PC-9 (cell line): ENCODE measurements at regions not wholly inside any gene's neighbourhood (a gene's known extent, or its start where the extent isn't known, plus 50 kb on each side); places are given as distances from the start of the nearest gene placed in this dataset.

Experiments
- BruUV-seq: library from RNA; stranded (reverse); fragments of 400-500 nt; replicated peaks from 2 replicates; lab custom pipeline; 2021; lab: Mats Ljungman, UMichigan
- CTCF ChIA-PET: fragments of 300-600 bp; sonication (Branson Sonifier 250); formaldehyde crosslinking; loops from one replicate; lab custom pipeline; 2022; ENCODE audit warnings: antibody characterized with exemption; lab: Charles Lee
- POLR2A ChIA-PET: fragments of 300-600 bp; sonication (Branson Sonifier 250); formaldehyde crosslinking; loops from one replicate; lab custom pipeline; 2022; ENCODE audit warnings: antibody characterized with exemption; ENCODE audit not compliant: unreplicated experiment; lab: Charles Lee
- DNase-seq, 2 experiments: peaks; one replicate each; pipeline versions ENCODE4 v3.0.0 to v3.0.0-alpha.2; 2015 to 2022; ENCODE audit warnings: mixed read lengths in 1 of 2
- H2AFZ ChIP-seq: fragments of 200-600 bp; sonication (generic); 2 replicates; pipeline ENCODE4 v1.8.1; 2017; ENCODE audit warnings: antibody characterized with exemption
- H3F3A ChIP-seq: fragments of 200-600 bp; sonication (generic); 2 replicates; pipeline ENCODE4 v1.8.1; 2017; ENCODE audit warnings: antibody characterized with exemption, mild to moderate bottlenecking, low read depth; ENCODE audit not compliant: insufficient read depth
- H3K27ac ChIP-seq: fragments of 200-600 bp; sonication (generic); 2 replicates; pipeline ENCODE4 v1.6.1; 2016; ENCODE audit warnings: mixed run types
- H3K27me3 ChIP-seq: fragments of 200-600 bp; sonication (generic); 2 replicates; pipeline ENCODE4 v1.6.1; 2016; ENCODE audit warnings: low read depth, mixed run types; ENCODE audit not compliant: insufficient read depth
- H3K36me3 ChIP-seq: fragments of 200-600 bp; sonication (generic); 2 replicates; pipeline ENCODE4 v1.6.1; 2016; ENCODE audit warnings: low read depth, mixed run types
- H3K4me1 ChIP-seq: fragments of 200-600 bp; sonication (generic); replicated peaks from 2 replicates; pipeline ENCODE4 v1.6.1; 2016; ENCODE audit warnings: mixed run types; ENCODE audit not compliant: insufficient read depth
- H3K4me2 ChIP-seq: fragments of 200-600 bp; sonication (generic); 2 replicates; pipeline ENCODE4 v1.6.1; 2017; ENCODE audit warnings: mixed run types
- H3K4me3 ChIP-seq: fragments of 200-600 bp; sonication (generic); 2 replicates; pipeline ENCODE4 v1.6.1; 2016; ENCODE audit warnings: mixed run types
- H3K79me2 ChIP-seq: fragments of 200-600 bp; sonication (generic); 2 replicates; pipeline ENCODE4 v1.6.1; 2017; ENCODE audit warnings: low read depth, mixed run types
- H3K9me2 ChIP-seq: fragments of 200-600 bp; sonication (generic); 2 replicates; pipeline ENCODE4 v1.8.1; 2017; ENCODE audit warnings: mild to moderate bottlenecking; ENCODE audit not compliant: insufficient read depth
- H3K9me3 ChIP-seq: fragments of 200-600 bp; sonication (generic); 2 replicates; pipeline ENCODE4 v1.8.1; 2016; ENCODE audit warnings: low read depth; ENCODE audit not compliant: insufficient read depth
- H4K20me1 ChIP-seq: fragments of 200-600 bp; sonication (generic); 2 replicates; pipeline ENCODE4 v1.8.1; 2017; ENCODE audit not compliant: insufficient read depth
- EZH2 ChIP-seq: fragments of 200-600 bp; sonication (generic); IDR thresholded peaks from 2 replicates; pipeline ENCODE4 v1.8.0; 2017; ENCODE audit warnings: antibody characterized with exemption, low read depth
- intact Hi-C: fragments of 100-400 bp; cut with micrococcal nuclease; formaldehyde crosslinking; loops from one replicate; pipeline ENCODE4 v1.10.0; 2022; ENCODE audit not compliant: unreplicated experiment
- TF ChIP-seq, protein P1 (sequence below): fragments of 200-600 bp; sonication (generic); conservative IDR thresholded peaks from 2 replicates; pipeline ENCODE4 v1.6.1; 2017; ENCODE audit warnings: mixed run types, antibody characterized with exemption, mild to moderate bottlenecking, moderate library complexity

DNA sequence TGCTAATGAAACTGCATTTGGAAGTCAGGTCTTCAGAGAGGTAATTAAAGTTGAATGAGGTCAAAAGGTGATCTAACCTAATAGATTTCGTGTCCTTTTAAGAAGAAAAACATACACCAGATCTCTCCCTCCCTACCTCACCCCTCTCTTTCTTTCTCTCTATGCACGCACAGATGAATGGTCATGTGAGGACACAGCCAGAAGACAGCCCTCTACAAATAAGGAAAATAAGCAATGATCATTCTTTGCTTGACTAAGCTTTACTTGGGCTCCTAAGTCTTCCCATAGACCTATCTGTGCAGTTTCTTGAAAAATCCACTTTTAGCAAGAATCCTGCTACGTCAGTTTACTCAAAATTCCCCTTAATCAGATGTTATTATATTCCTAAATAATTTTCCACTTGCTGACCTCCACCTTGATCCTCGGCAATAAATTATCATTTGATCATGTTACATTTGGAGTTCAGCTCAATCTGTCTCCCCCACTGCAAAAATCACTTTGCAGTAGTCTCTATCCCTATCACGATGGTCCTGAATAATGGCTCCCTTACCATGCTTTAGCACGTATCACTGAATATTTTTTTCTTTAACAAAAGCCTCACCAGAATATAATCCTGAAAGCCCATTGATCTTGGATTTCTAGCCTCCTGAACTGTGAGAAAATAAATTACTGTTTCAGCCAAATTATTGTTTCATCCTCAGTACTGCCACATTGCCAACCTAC is 527.3 kb downstream of the GABRG1 start:
- no peak for TF ChIP-seq EZH2
- TF ChIP-seq, protein P1, sequence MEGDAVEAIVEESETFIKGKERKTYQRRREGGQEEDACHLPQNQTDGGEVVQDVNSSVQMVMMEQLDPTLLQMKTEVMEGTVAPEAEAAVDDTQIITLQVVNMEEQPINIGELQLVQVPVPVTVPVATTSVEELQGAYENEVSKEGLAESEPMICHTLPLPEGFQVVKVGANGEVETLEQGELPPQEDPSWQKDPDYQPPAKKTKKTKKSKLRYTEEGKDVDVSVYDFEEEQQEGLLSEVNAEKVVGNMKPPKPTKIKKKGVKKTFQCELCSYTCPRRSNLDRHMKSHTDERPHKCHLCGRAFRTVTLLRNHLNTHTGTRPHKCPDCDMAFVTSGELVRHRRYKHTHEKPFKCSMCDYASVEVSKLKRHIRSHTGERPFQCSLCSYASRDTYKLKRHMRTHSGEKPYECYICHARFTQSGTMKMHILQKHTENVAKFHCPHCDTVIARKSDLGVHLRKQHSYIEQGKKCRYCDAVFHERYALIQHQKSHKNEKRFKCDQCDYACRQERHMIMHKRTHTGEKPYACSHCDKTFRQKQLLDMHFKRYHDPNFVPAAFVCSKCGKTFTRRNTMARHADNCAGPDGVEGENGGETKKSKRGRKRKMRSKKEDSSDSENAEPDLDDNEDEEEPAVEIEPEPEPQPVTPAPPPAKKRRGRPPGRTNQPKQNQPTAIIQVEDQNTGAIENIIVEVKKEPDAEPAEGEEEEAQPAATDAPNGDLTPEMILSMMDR: no peak
- BruUV-seq: no TSS peak

DNA sequence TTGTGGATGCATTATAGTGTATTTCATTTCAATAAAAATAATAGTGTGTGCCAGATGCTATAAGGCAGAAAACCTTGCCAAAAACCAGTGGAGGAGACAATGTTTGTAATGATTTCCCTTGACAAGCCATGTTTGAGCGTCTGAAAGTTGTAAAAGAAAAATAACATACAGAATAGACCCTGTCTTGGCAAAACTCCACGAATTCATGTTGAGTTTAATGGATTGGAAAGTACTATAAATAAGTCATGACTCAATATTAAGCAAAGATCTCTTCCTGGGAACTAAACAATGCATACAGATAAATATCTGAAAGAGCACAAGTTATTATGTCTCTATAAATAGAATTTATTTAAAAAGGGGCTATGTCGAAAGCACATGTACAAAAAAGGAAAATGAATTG is 543.5 kb downstream of the GABRG1 start:
- Histone ChIP-seq H3K79me2 (no peaks in the 10 kb centered on the region), H2AFZ (no peak overlapping the region), H3K36me3 (no peaks in the 10 kb centered on the region), H4K20me1 (no peaks in the 10 kb centered on the region), H3K4me2 (no peak overlapping the region), H3K27me3 (no peaks in the 10 kb centered on the region), H3F3A (no peaks in the 10 kb centered on the region), H3K27ac (no peak overlapping the region), H3K9me2 (no peaks in the 10 kb centered on the region; the same call in 1 of the 2 replicates), H3K4me3 (no peak overlapping the region), H3K4me1 (no peaks in the 10 kb centered on the region), H3K9me3 (no peaks in the 10 kb centered on the region)
- TF ChIP-seq EZH2: no peak
- intact Hi-C loops: no loop called here
- BruUV-seq: no TSS peak
- POLR2A ChIA-PET: interaction anchor here (0.5 kb wide), 1 partner anchor 161 kb away, joined by 6 read pairs; no protein-coding TSS in a partner anchor
- no peak for DNase-seq
- CTCF ChIA-PET: no interaction called here

More for the DNA sequence above, 527.3 kb downstream of the GABRG1 start:
- DNase-seq: no peak
- Histone ChIP-seq H2AFZ (no peak overlapping the region), H3K9me3 (no peaks in the 10 kb centered on the region), H3F3A (no peaks in the 10 kb centered on the region), H3K4me1 (no peaks in the 10 kb centered on the region), H3K79me2 (no peaks in the 10 kb centered on the region), H3K36me3 (no peaks in the 10 kb centered on the region), H4K20me1 (no peaks in the 10 kb centered on the region), H3K27ac (no peak overlapping the region), H3K4me2 (no peak overlapping the region), H3K27me3 (no peaks in the 10 kb centered on the region), H3K9me2 (no peaks in the 10 kb centered on the region), H3K4me3 (no peak overlapping the region)
- intact Hi-C loops: no loop called here
- ChIA-PET CTCF (no interaction called here), POLR2A (no interaction called here)

DNA sequence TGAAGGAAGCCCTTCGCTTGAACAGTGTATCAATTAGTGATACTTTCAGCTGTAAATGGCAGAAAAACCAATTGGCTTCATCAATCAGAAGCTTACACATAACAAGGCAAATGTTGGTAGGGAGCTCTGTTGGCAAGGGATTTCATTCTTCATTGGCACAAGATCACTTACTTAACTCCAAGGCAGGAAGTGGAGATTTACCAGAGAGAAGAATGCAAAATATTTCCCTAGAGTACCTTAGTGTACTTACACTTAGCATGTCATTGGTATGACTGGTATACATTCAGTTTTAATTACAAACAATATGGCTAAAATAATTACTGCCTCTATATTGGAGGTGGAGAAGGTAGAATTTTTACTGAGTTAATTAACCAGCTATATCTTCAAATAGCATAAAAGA is 545.0 kb downstream of the GABRG1 start:
- no peaks in the 10 kb centered on the region for H4K20me1 ChIP-seq
- no peaks in the 10 kb centered on the region; the same call in 1 of the 2 replicates for H3K9me2 ChIP-seq
- H2AFZ ChIP-seq: no peak overlapping the region
- no peak overlapping the region for H3K4me2 ChIP-seq
- BruUV-seq: no TSS peak
- intact Hi-C loops: no loop called here
- DNase-seq: no peak
- H3K27ac ChIP-seq: no peak overlapping the region
- H3K4me3 ChIP-seq: no peak overlapping the region
- no peaks in the 10 kb centered on the region for H3F3A ChIP-seq
- no peaks in the 10 kb centered on the region for H3K79me2 ChIP-seq
- H3K27me3 ChIP-seq: no peaks in the 10 kb centered on the region
- H3K9me3 ChIP-seq: no peaks in the 10 kb centered on the region
- POLR2A ChIA-PET: no interaction called here
- CTCF ChIA-PET: no interaction called here
- H3K4me1 ChIP-seq: no peaks in the 10 kb centered on the region
- TF ChIP-seq EZH2: no peak
- TF ChIP-seq, protein P1: no peak
- H3K36me3 ChIP-seq: no peaks in the 10 kb centered on the region
